HG03108 (cell line): ENCODE measurements at regions not wholly inside any gene's neighbourhood (a gene's known extent, or its start where the extent isn't known, plus 50 kb on each side); places are given as distances from the start of the nearest gene placed in this dataset.

Experiments
- ATAC-seq: cut with Tn5 transposase; IDR thresholded peaks from one replicate; pipeline ENCODE4 v1.9.1; 2021; ENCODE audit warnings: moderate library complexity; ENCODE audit not compliant: unreplicated experiment

DNA sequence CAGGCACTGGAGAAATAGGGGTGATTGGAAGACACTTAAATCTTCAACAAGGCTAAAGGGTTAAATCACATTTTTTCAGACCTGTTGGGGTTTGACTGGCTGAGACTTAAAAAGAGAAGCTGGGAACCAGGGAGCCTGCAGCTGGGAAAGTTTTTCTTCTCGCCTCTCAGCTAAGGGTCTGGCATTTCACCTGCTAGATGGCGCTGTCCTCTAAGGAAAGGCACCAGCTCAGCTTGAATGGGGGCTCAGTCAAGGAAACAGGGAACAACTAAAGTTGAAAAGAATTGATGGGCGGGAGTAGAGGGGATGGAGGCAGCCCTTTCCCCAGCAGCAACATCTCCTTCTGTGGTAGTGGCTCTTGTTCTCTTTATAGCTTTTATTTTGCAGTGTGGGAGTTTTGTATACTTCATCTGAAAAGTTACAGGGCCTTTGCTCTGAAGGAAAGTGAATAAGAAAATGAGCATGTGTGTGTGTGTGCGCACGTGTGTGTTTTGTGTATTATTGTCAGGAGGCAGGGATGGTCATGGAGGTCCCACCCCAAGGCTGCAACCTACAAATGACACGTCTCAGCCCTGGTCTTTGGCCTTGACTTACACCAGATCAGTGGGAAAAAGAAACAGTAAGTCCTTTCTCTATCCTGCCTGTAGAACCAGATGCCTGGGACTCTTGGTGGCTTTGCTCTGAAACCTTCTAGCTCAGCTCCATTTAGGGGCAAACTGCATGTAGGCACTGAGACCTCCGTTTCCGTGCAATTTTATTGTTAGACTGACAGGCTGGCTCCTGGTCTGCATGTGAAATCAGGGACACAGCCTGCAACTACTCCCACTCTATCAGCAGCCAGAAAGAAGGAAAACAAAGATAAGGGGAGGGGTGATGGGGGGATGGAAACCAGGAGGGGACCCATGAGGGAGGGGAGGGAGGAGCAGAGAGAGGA, 316.2 kb upstream of the CLINT1 start:
- no peak for ATAC-seq

DNA sequence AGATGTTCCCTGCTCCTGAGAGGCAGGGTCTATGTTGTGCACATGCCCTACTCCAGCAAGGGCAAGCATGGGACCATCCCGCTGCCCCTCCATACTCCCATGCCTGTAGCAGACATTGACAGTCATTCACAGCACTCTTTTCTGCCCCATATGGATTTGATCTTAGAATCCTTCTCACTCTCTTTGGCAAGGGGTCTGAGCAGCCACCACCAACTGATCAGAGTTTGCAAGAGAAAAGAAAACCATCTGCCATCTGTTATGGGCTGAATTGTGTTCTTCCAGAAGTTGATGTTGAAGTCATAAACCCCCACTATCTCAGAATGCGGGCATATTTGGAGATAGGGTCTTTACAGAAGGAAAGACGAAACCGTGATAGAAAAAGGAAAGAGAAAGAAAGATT, 315.1 kb upstream of the CLINT1 start:
- ATAC-seq = no peak

DNA sequence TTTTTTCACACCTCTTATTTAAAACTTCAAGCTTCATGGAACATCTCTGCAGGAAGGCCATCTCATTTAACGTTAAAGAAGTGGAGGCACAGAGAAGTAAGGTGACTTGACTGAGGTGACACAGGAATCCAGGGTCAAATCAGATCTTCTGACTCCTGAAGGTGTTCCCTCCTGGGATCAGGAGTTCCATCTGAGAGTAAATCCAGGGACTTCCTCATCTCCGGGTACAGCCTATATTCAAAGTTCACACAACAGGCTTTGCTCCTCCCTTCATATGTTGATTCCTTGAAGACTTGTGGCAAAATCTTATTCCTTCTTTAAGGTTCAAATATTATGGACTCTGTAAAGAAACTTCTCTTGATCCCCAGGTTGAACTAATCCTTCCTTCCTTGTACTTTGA, 313.1 kb upstream of the CLINT1 start:
- no peak for ATAC-seq

DNA sequence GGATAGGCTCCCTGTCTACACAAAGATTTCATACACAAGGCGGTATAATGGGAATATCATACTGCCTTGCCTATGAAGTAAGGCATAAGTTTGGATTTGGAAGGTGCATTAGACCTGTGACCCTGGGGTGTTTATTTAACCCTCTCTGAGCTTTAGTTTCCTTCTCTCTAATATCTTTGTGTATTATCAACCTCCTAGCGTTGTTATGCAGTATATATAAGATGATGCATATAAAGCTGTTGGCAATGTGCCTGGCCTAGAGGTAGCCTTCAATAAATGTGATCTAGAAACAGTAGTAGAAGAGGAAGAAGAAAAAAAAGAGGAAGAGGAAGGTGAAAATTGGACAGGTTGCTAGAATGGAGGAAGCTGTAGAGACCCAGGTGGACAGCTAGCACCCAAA, 311.6 kb upstream of the CLINT1 start:
- ATAC-seq = no peak

DNA sequence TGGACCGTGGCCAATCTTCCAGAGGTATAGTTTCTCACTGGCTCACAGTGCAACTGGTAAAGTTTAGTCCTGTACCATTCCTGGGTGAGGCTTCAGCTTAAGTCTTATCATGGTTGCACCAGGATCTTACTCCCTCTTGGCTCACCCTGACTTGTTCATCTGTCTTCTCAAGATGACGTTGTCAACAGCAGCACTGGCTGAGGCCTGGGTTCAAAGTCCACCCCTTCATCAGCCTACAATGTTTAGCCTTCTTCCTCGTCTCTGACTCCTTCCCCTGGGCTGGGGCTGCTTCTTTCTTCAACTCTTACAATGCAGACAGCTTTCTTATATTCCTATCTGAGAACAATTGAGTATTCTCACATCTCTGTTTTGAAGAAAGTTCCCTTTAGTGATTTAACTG, 311.1 kb upstream of the CLINT1 start:
- ATAC-seq = no peak

DNA sequence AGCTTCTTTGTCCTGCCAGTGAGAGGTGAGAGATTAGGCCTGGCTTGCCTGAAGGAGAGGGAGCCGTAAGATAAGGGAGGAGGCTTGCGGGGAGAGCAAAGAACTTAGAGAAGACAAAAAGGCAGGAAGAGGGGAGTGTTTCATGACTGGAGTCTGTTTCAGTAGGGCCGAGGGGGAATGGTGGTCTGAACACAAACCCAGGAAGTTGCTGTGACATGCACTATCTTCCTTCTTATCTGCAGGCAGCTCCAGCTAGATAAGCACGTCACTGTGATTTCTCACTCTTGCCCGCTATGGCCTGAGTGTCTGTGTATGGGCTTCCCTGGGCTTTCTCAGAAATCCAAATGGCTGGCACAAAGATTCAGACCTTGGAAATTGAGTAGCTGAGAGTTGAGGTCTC, 307.5 kb upstream of the CLINT1 start:
- no peak for ATAC-seq

DNA sequence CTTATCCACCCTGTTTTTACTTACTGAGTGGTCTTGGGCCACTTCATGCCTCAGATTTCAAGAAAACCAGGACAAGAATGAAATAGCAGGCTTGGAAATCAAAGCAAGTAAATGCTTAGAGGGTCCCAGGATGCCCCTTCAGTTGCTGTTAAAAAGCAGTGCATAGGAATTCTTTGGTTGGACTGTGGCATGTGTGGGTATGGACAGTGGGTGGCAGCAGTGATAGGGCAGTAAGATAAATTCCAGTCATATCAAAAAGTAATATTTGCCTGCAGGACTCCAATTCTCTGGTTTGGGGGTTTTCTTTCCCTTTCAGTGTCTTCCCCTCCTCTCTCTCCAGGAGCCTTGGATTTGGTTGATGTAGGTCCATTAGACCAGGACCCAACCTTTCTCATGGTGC, 306.7 kb upstream of the CLINT1 start:
- no peak for ATAC-seq

DNA sequence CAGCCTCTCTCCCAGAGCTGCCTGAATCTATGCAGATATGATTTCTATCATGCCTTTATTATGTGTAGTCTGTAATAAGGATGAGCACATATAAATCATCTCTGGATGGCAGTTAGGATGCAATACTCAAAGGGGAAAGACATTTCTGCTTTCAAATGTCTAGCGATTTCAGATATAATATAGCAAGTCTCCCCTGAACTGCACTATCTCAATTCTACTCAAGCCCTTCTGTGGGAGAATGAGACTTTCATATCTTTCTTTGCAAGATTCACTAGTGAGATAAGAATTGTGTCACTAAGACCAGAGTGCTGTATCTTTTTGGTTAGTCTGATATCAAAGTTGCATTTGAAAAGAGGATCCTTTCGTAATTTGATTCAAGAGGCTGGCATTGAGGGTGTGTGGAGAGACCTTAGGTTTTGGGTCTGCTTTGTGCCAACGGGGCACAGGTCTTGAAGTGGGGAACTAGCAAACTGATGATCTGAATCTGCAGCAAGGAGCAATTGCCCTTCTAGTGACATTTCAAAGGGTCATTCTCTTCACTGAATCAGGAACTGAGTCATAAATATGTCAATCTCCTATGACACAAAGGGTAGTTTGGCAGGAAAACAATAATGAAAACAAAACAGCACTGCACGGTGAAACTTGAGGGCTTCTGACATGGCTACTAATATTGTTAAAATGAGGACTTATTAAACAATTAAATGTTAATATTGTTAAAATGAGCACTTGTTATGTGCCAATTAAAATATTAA, 305.5 kb upstream of the CLINT1 start:
- ATAC-seq = no peak

DNA sequence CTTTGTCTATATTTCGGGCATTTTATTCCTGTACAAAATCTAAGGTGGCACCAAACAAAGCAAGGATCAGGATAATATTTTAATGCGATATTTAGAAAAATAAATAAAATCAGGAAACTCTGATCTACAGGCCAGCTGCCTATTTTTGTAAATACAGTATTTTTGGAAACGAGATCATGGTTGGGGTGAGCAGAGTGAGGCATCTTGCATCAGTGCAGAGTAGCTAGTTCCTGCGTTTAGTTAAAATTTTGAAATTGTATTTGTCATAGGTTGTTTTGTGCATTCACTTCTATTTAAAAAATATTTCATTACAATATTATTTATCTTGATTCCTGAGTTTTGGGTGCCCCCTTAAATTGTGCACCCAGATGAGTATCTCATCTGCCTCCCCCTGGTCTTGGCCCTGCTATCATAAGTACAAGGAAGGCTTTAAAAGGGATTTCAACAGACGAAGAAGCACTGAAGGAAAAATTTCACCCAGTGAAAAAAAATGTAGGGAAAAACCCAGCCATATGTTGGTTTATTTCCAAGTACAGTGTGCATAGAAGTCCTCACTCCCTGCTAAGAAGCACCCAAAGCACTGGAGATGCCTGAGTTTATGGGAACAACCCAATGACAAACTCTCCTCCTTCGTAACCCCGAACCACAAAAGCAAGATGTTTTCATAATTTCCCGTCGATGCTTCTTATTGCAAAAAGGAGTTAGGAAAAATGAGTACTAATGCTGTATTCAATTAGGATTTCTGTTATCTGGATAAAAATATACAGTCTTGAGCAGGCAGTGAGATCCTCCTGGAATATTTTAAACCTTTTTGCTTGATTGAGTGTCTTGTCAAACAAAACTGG, 304.7 kb upstream of the CLINT1 start:
- ATAC-seq = no peak

DNA sequence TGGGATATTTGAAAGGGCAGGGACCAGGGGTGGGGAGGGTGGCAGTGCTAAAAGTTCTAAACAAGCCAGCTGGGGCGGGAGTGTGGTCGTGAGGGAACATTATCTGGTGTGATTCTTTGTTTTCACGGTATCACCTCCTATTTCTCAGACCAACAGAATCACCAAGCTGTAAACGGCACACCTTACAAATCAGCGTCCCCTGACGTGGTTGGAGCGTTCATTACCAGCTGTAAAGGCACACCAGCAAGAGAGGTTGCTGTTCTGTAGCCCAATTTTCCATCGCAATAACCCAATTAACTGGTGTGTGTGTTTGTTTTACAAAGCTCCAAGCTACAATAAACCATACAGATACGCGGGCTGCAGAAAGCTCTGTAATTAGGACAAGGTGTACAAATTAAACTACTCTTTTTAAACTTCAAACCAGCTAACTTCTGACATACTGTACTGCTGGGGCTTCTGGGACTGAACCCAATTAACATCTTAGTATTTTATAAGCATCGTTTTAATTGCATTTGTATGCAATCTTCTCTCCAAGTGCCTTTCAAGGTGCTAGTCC, 303.6 kb upstream of the CLINT1 start:
- ATAC-seq = no peak

DNA sequence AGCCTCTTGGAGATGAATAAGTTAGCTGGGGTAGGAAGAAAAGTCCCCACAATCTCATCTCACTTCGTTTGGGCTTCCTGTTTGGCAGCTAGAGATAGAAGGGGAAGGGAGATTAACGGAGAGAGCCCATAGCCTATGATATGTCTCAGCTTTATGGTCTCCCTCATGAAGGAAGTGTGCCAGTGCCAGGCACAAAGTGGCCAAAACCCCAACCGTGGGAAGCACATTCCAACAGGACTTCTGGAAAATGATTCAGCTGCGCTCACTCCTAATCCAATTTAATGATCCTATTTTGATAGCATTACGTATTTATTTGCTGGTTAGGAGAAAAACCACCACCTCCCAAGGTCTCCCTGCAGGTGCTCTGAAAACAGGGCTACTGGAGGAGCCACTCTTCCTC, 303.1 kb upstream of the CLINT1 start:
- ATAC-seq = no peak

DNA sequence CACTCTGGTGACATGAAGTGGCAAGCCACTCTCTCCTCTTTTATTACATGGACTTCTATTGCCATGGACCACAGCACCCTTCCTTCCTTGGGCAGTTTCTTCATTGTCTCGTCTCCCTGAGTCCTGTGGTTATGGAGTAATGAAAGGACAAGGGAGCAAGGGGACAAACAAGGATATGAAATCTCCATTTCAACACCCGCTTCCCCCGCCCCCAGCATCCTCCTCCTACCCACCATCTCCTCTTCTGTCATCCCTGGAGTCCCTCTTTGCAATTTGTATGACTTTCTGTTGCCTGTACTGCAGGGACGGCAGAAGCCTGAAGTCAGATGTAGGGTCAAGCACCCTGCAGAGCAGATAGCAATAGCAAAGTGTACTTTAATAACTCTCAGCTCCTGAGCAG, 300.7 kb upstream of the CLINT1 start:
- no peak for ATAC-seq

DNA sequence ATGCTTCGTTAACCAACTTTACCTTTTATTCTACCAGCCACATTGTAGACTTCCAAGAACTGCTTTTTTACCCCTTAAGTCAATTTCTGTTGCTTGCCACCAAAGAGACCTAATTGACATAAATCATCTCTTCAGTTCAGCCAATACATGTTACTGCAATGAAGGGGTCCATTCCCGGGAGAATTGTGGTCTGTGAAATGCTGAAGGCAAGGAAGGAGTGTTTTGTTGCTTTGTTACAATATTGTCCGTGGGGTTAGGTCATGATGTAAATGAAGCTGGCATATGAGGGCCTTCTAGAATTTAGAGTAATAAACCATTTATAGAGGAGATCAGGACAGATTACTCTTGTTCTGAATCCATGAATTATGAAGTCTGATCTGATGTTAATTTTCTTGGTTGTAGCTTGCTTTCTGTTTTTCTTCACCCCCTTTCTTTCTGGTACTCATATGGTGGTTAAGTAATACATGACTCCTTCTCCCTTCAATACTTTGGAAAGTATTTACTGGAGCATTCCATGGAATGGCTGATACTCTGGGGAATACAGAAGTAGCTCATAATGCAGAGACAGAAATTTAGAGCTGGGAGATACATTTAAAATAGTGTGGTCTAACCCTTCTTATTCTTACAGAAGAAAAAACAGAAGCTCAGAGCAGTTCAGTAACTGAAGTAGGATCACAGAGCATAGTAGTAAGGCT, 297.0 kb upstream of the CLINT1 start:
- no peak for ATAC-seq

DNA sequence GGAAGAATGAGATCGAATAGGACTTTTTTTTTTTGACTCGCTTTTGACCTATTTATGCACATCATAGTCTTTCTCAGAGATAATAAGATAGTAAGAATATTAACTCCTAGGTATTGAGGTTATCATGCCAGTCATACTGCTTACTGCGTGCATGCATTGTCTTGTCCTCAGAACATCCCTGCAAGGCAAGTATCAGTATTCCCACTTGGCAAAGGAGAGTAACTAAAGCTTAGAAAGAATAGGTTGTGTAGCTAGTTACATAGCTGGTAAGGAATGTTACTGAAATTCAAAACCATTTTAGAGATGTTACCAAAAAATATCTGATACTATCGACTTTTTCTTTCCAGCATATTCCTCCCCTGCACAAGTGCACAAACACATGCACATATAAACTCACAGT, 296.1 kb upstream of the CLINT1 start:
- ATAC-seq = no peak

DNA sequence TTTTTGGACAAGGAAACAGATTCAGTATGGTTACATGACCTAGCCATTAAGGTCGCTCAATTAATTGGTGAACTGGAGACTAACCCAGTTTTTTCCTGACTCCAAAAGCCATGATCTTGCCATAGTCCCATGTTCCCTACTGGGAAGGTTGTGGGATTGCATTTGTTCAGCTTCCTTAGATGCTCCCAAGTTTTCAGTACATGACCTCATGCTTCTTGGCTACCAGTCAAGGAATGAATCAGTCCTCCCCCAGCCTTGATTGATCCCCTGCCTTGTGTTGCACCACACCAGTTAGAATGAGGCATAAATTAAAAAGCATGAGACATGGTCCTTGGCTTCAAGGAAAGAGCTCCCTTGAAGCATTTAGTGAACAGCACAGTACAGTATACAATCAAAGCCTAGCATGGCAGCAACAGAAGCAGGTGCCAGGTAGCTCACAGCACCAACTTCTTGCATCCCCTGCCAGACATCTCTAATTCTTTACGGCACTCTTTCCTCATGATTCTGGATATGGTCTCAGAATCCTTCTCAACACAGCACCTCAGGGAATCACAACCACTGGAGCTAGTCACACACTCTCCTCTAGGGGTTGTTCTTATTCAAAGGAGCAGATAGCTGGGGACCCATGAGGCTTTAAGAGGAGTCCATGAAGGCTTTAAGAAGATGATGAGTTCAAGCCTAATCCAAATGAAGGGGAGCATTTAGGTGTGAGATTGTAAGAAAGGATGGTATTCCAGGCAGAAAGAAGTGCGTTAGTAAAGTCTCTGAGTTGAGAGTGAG, 295.5 kb upstream of the CLINT1 start:
- ATAC-seq = no peak

DNA sequence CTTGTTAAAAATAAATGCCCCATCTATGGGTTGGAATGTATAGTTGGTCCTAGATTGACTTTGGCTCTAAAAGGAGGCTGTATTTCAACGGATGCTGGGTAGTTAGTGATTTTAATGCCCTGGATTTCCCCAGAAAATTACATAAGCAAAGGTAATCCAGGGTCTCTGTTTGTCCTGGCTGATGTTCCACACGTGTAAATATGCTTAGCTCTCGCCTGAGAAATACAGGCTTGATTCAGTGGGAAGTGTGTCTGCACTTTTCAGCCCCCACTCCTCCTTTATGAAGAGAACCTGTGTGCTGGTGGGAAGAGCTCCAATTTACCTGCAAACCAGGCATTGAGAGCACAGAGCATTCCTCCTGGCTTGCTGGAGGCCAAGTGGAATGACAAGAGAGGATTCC, 294.6 kb upstream of the CLINT1 start:
- no peak for ATAC-seq

DNA sequence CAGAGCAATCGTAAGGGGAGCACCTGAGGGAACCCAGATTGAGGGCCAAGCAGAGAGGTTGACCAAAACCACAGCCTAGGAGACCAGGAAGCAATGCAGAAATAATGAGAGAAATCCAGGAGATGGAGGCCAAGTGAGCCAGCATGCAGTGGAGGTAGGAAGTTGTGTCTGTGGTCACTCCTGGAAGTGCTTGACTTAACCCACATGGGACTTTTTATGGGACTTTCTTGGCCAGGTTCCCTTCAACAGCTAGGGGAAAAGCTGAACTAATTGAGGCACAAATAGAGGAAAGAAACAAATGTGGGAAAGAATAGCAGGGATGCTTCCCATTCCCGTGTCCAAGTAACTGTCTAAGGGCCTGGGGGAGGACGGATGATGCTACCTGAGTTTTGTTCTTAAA, 293.2 kb upstream of the CLINT1 start:
- ATAC-seq = no peak

DNA sequence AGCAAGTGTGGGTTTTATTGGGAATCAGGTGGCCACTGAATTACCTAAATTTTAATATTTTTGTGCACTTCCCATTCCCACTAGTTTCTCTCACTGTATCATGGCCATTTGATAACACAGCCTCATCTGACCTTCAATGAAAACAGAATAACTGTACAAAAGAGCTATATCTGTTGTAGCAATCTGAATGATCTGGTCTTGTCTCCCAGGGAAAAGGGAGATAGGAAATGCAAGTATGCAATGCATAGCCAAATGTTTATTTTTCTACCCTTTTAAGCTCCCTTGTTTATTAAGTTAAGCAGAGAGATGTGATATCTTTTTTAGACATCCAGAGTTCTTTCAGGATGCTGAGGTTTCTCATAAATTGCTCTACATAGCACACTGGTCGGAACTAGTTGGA, 288.3 kb upstream of the CLINT1 start:
- no peak for ATAC-seq

DNA sequence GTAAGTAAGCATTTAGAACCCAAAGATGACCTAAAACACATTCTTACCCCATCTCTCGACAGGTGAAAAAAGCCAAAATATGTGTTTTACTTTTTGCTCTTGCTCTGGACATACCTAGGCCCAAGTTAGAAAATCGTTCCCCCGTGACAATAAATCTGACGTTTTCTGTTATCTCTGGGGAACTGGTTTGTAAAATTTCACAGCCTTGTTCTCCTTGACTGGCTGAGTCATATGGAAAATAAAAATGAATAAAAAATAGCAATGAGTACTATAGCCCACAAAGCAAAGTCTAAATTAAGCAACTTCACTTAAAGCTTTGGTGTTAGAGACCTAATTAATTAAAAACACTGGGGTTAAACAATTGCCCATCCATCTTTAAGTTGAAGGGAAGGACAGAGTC, 286.9 kb upstream of the CLINT1 start:
- ATAC-seq = no peak

DNA sequence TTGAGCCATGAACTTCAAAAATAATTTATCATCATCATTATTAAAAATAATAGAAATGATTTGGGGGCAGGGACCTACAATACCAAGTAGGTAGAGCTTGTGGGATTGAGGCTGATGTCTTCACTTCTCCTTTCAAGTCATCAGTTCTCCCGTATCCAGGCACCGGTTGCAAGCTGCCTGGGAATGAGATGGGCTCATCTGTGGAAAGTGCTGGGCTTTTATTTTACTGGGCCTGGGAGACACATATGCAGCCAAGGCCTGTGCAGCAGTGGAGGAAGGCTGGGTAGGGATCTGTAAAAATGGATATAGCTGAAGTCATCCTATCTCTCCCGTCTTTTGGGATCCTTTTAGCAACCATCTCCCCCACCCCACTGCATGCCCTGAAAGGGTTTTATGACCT, 284.1 kb upstream of the CLINT1 start:
- no peak for ATAC-seq
